GM06990 (cell line): ENCODE measurements at regions not wholly inside any gene's neighbourhood (a gene's known extent, or its start where the extent isn't known, plus 50 kb on each side); places are given as distances from the start of the nearest gene placed in this dataset.
"Not testable (repeated sequence)": the region's sequence is repeated elsewhere in the genome, so short reads cannot be mapped to it uniquely, and the experiment has no call there.

Experiments
- DNase-seq: peaks from one replicate; pipeline ENCODE4 v3.0.0-alpha.2; 2011; ENCODE audit not compliant: insufficient read length; ENCODE audit errors: extremely low read depth
- H3K27me3 ChIP-seq: replicated peaks from 2 replicates; pipeline ENCODE4 v1.6.0; 2011; ENCODE audit warnings: low read length; ENCODE audit not compliant: control insufficient read depth, insufficient read depth
- H3K36me3 ChIP-seq: 2 replicates; pipeline ENCODE4 v1.5.1; 2011; ENCODE audit warnings: low read length; ENCODE audit not compliant: control insufficient read depth, insufficient read depth
- H3K4me3 ChIP-seq: replicated peaks from 2 replicates; pipeline ENCODE4 v1.5.1; 2011; ENCODE audit warnings: low read depth, mild to moderate bottlenecking, control low read depth, low read length
- TF ChIP-seq, protein P1 (sequence below): IDR thresholded peaks from 2 replicates; pipeline ENCODE4 v1.5.1; 2011; ENCODE audit warnings: low read length, control low read depth, mild to moderate bottlenecking, inconsistent platforms; ENCODE audit not compliant: insufficient read depth, poor library complexity, severe bottlenecking

DNA sequence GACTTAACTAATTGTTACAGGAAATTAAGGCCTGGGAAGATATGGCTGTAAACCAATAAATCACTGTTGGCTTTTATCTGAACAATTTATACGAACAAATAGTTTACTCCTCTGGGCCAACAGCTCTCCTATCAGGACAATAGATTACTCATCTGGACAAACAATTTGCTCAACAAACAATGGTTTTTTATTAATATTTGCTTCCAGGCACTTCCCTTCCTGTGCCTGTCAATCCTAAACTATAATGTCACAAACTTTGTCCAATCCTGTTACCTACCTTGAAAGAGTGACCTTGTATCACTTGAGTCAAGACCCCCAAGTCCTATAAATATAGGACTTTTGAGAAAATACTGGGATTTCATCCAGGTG is 87.6 kb upstream of the OR9Q1 start:
- no peak for DNase-seq
- TF ChIP-seq, protein P1, sequence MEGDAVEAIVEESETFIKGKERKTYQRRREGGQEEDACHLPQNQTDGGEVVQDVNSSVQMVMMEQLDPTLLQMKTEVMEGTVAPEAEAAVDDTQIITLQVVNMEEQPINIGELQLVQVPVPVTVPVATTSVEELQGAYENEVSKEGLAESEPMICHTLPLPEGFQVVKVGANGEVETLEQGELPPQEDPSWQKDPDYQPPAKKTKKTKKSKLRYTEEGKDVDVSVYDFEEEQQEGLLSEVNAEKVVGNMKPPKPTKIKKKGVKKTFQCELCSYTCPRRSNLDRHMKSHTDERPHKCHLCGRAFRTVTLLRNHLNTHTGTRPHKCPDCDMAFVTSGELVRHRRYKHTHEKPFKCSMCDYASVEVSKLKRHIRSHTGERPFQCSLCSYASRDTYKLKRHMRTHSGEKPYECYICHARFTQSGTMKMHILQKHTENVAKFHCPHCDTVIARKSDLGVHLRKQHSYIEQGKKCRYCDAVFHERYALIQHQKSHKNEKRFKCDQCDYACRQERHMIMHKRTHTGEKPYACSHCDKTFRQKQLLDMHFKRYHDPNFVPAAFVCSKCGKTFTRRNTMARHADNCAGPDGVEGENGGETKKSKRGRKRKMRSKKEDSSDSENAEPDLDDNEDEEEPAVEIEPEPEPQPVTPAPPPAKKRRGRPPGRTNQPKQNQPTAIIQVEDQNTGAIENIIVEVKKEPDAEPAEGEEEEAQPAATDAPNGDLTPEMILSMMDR: no peak
- Histone ChIP-seq H3K36me3 (no peaks in the 10 kb centered on the region), H3K27me3 (no peaks in the 10 kb centered on the region), H3K4me3 (no peak overlapping the region)

DNA sequence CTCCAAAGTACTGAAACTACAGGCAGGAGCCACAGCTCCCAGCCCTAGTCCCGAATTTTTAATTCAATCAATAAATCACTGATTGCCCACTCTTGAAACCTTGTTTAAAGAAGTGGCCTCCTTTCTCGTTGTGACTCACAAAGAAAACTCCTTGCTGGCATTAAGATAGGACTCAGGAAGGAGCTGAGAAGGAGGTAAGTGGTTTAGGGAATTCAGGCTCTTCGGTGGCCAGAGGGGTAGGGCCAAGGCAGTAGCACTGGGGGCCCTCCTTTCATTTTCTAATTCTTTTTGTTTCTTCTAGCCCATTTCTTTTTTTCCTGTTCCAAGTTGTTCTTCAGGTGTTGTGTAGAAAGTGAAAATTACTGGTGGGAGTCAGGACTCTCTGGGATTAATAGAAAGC is 86.2 kb upstream of the OR9Q1 start:
- Histone ChIP-seq H3K27me3 (no peaks in the 10 kb centered on the region), H3K4me3 (no peak overlapping the region), H3K36me3 (no peaks in the 10 kb centered on the region)
- no peak for DNase-seq
- TF ChIP-seq, protein P1: no peak

DNA sequence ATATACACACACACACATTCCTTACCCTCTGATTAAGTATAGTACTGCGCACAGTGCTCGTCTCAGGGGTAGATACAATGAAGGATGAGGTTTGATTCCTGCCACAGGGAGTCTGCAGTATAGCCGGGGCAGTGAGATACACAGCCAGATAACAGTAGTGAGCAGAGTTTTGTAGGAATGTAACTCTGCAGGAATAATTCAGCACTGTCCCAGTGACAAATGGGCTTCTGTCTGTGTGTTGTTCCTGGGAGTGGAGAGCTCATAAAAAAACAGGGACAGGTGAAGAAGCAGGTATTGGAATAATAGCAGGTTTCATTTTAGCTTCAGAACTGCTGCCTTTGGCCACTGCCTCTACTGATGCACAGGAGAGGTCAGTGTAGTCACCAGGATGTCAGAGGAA is 85.3 kb upstream of the OR9Q1 start:
- no peaks in the 10 kb centered on the region for H3K27me3 ChIP-seq
- TF ChIP-seq, protein P1: no peak
- DNase-seq: no peak

DNA sequence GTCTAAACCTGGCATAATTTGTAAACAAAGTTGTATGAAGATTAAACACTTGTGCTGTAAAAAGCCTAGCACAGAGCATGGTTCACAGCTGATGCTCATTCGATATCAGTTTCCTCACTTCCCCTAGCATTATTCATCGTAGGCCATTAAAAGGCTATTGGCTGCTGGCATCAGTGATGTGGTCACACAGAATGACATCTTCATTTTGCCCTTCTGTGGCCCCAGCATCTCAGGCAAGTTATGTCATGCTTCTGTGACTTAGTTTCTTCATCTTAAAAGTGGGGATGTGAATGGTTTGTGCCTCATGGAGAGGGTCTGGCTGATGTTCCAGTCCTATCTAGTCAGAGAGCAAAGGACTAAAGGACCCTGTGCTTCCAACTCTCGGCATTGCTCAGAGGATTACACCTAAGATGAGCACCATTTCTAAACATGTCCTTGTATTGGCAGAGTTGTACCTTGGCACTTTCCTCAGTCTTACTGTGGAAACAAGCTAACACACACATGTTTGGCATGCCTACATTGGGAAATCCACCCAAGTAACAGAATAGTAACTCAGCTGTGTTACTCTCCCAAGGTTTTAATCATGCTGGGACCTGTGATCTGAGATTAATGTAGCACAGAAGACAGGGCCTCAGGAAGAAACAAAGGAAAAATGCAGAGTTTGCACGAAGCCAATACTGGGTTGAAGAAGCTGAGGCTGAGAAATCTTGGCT is 83.5 kb upstream of the OR9Q1 start:
- no peaks in the 10 kb centered on the region for H3K36me3 ChIP-seq
- TF ChIP-seq, protein P1: no peak
- no peak for DNase-seq
- H3K4me3 ChIP-seq: no peak overlapping the region
- no peaks in the 10 kb centered on the region for H3K27me3 ChIP-seq

More for the DNA sequence above, 85.3 kb upstream of the OR9Q1 start:
- Histone ChIP-seq H3K36me3 (no peaks in the 10 kb centered on the region), H3K4me3 (no peak overlapping the region)

DNA sequence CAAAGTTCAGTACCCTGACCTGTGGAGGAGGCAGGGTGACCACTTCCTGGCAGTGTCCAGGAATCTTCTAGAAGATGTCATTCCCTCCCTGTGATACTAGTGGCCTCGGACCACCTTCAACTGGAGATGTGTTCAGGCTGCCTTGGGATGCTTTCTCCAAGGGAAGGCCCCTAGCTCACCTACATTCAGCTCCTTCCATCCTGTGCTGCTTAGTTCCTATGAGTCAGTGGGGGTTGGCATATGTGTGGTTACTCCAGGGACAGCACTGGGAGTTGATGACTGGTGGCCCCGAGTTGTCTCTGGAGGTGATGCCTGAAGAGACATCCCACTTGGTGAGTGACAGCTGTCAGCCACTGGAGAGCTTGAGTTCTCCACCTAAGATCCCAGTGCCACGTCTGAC is 81.8 kb upstream of the OR9Q1 start:
- Histone ChIP-seq H3K27me3 (no peaks in the 10 kb centered on the region), H3K4me3 (no peak overlapping the region), H3K36me3 (no peaks in the 10 kb centered on the region)
- DNase-seq: no peak
- TF ChIP-seq, protein P1: no peak

DNA sequence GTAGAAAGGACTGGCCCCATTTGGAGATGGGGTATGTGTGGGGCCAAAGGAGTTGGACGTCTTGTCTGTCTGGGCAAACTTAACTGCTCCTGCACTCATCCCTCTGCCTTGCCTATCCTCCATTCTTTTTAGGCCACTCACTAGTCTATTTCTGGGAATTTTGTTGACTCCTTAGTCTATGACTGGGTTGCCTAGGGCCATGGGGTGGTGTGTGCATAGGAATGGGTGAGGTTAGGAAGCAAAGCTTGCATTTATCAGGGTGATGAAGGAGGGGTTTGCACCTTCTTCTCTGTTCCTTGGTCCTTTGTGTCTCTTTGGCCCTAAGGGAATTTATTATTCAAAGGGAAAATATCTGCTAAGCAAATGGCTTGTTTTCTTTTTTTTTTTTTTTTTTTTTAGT is 80.9 kb upstream of the OR9Q1 start:
- no peak for DNase-seq
- Histone ChIP-seq H3K36me3 (no peaks in the 10 kb centered on the region), H3K27me3 (no peaks in the 10 kb centered on the region), H3K4me3 (no peak overlapping the region)
- TF ChIP-seq, protein P1: no peak

DNA sequence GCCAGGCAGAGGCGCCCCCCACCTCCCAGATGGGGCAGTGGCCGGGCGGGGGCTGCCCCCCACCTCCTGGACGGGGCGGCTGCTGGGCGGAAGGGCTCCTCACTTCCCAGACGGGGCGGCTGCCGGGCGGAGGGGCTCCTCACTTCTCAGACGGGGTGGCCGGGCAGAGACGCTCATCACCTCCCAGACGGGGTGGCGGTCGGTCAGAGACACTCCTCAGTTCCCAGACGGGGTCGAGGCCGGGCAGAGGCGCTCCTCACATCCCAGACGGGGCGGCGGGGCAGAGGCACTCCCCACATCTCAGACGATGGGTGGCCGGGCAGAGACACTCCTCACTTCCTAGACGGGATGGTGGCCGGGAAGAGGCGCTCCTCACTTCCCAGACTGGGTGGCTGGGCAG is 79.9 kb upstream of the OR9Q1 start:
- H3K36me3 ChIP-seq, DNase-seq, H3K4me3 ChIP-seq: not testable (repeated sequence)

More for the DNA sequence above, 79.9 kb upstream of the OR9Q1 start:
- not testable (repeated sequence) for H3K27me3 ChIP-seq
